ENCODE measurements at regions not wholly inside any gene's neighbourhood (a gene's known extent, or its start where the extent isn't known, plus 50 kb on each side); places are given as distances from the start of the nearest gene placed in this dataset.

- H3K4me1 ChIP-seq (ENCODE audit: low read depth, poor library complexity, severe bottlenecking), result no peaks in the 10 kb centered on the region
- H3K79me2 ChIP-seq (ENCODE audit: insufficient read depth, low read depth), result no peaks in the 10 kb centered on the region
- H3K27ac ChIP-seq, result no peak overlapping the region
- H2AFZ ChIP-seq (ENCODE audit: low read depth), result no peak overlapping the region
- no peak overlapping the region for H3K4me2 ChIP-seq
- H3K9ac ChIP-seq, result no peak overlapping the region
- H3K4me3 ChIP-seq (IDR thresholded peaks at IDR 0.05; ENCODE audit: insufficient read depth, low read depth, low read length), result no peak overlapping the region
- no peaks in the 10 kb centered on the region for H3K36me3 ChIP-seq (ENCODE audit: insufficient read depth)
- no peaks in the 10 kb centered on the region for H4K20me1 ChIP-seq (ENCODE audit: insufficient read depth)
- H3K27me3 ChIP-seq (ENCODE audit: insufficient read depth, low read depth), result no peaks in the 10 kb centered on the region
- TF ChIP-seq CTCF (conservative IDR thresholded peaks at IDR 0.05; ENCODE audit: low read depth, low read length), result no peak
These were observed 87.3 kb downstream of the PMAIP1 start for GRCh38 chr18:59987102-59987501.

GRCh38 chr18:59986139-59986538 lies 86.3 kb downstream of the PMAIP1 start:
- Histone ChIP-seq H3K4me3 (IDR thresholded peaks at IDR 0.05; ENCODE audit: insufficient read depth, low read depth, low read length) (no peak overlapping the region), H3K9ac (no peak overlapping the region), H3K79me2 (ENCODE audit: insufficient read depth, low read depth) (no peaks in the 10 kb centered on the region), H4K20me1 (ENCODE audit: insufficient read depth) (no peaks in the 10 kb centered on the region), H3K36me3 (ENCODE audit: insufficient read depth) (no peaks in the 10 kb centered on the region), H3K27me3 (ENCODE audit: insufficient read depth, low read depth) (no peaks in the 10 kb centered on the region), H3K27ac (no peak overlapping the region), H3K4me1 (ENCODE audit: low read depth, poor library complexity, severe bottlenecking) (no peaks in the 10 kb centered on the region), H2AFZ (ENCODE audit: low read depth) (no peak overlapping the region), H3K4me2 (no peak overlapping the region)
- TF ChIP-seq CTCF (conservative IDR thresholded peaks at IDR 0.05; ENCODE audit: low read depth, low read length), result no peak

- Histone ChIP-seq H2AFZ (ENCODE audit: low read depth) (no peak overlapping the region), H3K79me2 (ENCODE audit: insufficient read depth, low read depth) (no peaks in the 10 kb centered on the region), H3K9ac (no peak overlapping the region), H4K20me1 (ENCODE audit: insufficient read depth) (no peaks in the 10 kb centered on the region), H3K27ac (no peak overlapping the region), H3K4me3 (IDR thresholded peaks at IDR 0.05; ENCODE audit: insufficient read depth, low read depth, low read length) (no peak overlapping the region), H3K27me3 (ENCODE audit: insufficient read depth, low read depth) (no peaks in the 10 kb centered on the region), H3K4me1 (ENCODE audit: low read depth, poor library complexity, severe bottlenecking) (no peaks in the 10 kb centered on the region), H3K4me2 (no peak overlapping the region), H3K36me3 (ENCODE audit: insufficient read depth) (no peaks in the 10 kb centered on the region)
- TF ChIP-seq CTCF (conservative IDR thresholded peaks at IDR 0.05; ENCODE audit: low read depth, low read length), result no peak
These were observed 85.5 kb downstream of the PMAIP1 start for GRCh38 chr18:59985289-59985688.

GRCh38 chr18:59983506-59983905 lies 83.7 kb downstream of the PMAIP1 start:
- Histone ChIP-seq H3K4me2 (no peak overlapping the region), H4K20me1 (ENCODE audit: insufficient read depth) (no peaks in the 10 kb centered on the region), H3K79me2 (ENCODE audit: insufficient read depth, low read depth) (no peaks in the 10 kb centered on the region), H3K27ac (no peak overlapping the region), H3K4me1 (ENCODE audit: low read depth, poor library complexity, severe bottlenecking) (no peaks in the 10 kb centered on the region), H3K9ac (no peak overlapping the region), H2AFZ (ENCODE audit: low read depth) (no peak overlapping the region), H3K36me3 (ENCODE audit: insufficient read depth) (no peaks in the 10 kb centered on the region), H3K27me3 (ENCODE audit: insufficient read depth, low read depth) (no peaks in the 10 kb centered on the region), H3K4me3 (IDR thresholded peaks at IDR 0.05; ENCODE audit: insufficient read depth, low read depth, low read length) (no peak overlapping the region)
- no peak for TF ChIP-seq CTCF (conservative IDR thresholded peaks at IDR 0.05; ENCODE audit: low read depth, low read length)
